ENCODE measurements at regions not wholly inside any gene's neighbourhood (a gene's known extent, or its start where the extent isn't known, plus 50 kb on each side); places are given as distances from the start of the nearest gene placed in this dataset.

DNA sequence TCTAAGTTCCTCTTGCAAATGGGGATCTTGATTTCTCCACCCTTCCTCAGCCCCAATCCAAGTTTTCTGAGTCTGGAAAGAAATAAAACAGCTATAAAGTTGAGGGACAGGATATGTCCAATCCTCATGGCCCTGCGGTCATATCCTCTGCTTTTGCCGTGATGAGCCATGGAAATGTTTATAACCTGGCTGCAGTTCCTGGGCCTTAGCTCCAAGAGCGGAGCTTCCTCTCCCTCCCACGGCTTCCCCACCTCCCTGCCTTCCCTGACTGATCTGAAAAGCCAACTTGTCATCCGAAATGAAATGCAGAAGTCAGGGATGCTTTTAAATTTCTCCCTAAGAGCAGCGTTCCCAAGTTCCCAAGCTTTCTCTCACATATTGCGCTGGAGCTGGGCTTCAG lies 221.5 kb upstream of the SFRP2 start:
- DNase-seq (ENCODE audit: low spot score) = no peak
- peaks cover 3% of the 10 kb centered on the region; the same call in 1 of the 3 replicates for H3K4me1 Mint-ChIP-seq
- no peaks in the 10 kb centered on the region for H3K27me3 ChIP-seq (ENCODE audit: insufficient read depth)
- no peak overlapping the region for H3K27ac Mint-ChIP-seq
- H3K27ac ChIP-seq (ENCODE audit: low read depth) = no peak overlapping the region
- H3K4me1 ChIP-seq (ENCODE audit: insufficient read depth) = no peaks in the 10 kb centered on the region
- peaks cover 6% of the 10 kb centered on the region for H3K27me3 Mint-ChIP-seq (ENCODE audit: insufficient read depth, low read depth, poor library complexity)
- H3F3A ChIP-seq (replicated peaks; ENCODE audit: low read depth) = no peaks in the 10 kb centered on the region
- no peak overlapping the region for H3K4me3 Mint-ChIP-seq
- TF ChIP-seq, protein P1, sequence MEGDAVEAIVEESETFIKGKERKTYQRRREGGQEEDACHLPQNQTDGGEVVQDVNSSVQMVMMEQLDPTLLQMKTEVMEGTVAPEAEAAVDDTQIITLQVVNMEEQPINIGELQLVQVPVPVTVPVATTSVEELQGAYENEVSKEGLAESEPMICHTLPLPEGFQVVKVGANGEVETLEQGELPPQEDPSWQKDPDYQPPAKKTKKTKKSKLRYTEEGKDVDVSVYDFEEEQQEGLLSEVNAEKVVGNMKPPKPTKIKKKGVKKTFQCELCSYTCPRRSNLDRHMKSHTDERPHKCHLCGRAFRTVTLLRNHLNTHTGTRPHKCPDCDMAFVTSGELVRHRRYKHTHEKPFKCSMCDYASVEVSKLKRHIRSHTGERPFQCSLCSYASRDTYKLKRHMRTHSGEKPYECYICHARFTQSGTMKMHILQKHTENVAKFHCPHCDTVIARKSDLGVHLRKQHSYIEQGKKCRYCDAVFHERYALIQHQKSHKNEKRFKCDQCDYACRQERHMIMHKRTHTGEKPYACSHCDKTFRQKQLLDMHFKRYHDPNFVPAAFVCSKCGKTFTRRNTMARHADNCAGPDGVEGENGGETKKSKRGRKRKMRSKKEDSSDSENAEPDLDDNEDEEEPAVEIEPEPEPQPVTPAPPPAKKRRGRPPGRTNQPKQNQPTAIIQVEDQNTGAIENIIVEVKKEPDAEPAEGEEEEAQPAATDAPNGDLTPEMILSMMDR (conservative IDR thresholded peaks at IDR 0.05; ENCODE audit: low read depth in 2 of 2) = no peak
- H3K4me2 ChIP-seq = no peak overlapping the region
- H3K36me3 ChIP-seq (ENCODE audit: insufficient read depth) = no peaks in the 10 kb centered on the region
- no peaks in the 10 kb centered on the region for H4K20me1 ChIP-seq (replicated peaks; ENCODE audit: insufficient read depth)
- H3K79me2 ChIP-seq (replicated peaks; ENCODE audit: insufficient read depth) = no peaks in the 10 kb centered on the region
- 0 out of 2 replicates have a peak, but pooled peaks cover 22% of the 10 kb centered on the region for H3K9me2 ChIP-seq (ENCODE audit: insufficient read depth)
- no peak overlapping the region for H3K4me3 ChIP-seq
- ATAC-seq = no peak
- no peaks in the 10 kb centered on the region; the same call in 2 of the 3 replicates for H3K9me3 Mint-ChIP-seq
- peak overlapping the region; percentile 72; the same call in 1 of the 2 replicates for H2AFZ ChIP-seq
- H3K36me3 Mint-ChIP-seq (ENCODE audit: low read depth) = no peaks in the 10 kb centered on the region

DNA sequence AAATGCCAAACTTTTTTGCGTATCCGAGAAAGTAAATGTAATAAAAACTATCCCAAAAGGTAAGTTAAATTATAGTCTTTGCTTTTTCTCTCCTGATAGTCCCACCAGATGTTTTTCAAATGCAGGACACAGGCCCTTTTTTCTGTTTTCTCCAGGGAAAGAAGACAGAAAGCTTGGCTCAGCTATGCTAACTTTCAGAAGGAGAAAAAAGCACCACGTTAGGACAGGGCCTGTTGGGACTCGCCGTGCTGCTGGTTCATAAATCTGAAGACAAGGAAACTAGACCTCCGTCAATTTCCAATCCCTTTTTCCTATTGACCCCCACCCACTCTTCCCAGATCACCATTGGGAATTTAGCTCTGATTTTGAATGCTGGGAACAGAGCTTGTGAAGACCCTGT lies 220.9 kb upstream of the SFRP2 start:
- Mint-ChIP-seq H3K27ac (no peak overlapping the region), H3K27me3 (ENCODE audit: insufficient read depth, low read depth, poor library complexity) (peaks cover 6% of the 10 kb centered on the region), H3K36me3 (ENCODE audit: low read depth) (no peaks in the 10 kb centered on the region), H3K4me1 (peaks cover 3% of the 10 kb centered on the region; the same call in 1 of the 3 replicates), H3K4me3 (no peak overlapping the region), H3K9me3 (no peaks in the 10 kb centered on the region; the same call in 2 of the 3 replicates)
- H3K4me1 ChIP-seq (ENCODE audit: insufficient read depth) = no peaks in the 10 kb centered on the region
- no peaks in the 10 kb centered on the region for H3K27me3 ChIP-seq (ENCODE audit: insufficient read depth)
- no peaks in the 10 kb centered on the region for H4K20me1 ChIP-seq (replicated peaks; ENCODE audit: insufficient read depth)
- H3F3A ChIP-seq (replicated peaks; ENCODE audit: low read depth) = no peaks in the 10 kb centered on the region
- H3K27ac ChIP-seq (ENCODE audit: low read depth) = no peak overlapping the region
- no peaks in the 10 kb centered on the region for H3K79me2 ChIP-seq (replicated peaks; ENCODE audit: insufficient read depth)
- no peak for ATAC-seq
- H2AFZ ChIP-seq = no peak overlapping the region; the same call in 1 of the 2 replicates
- H3K4me3 ChIP-seq = no peak overlapping the region
- H3K36me3 ChIP-seq (ENCODE audit: insufficient read depth) = no peaks in the 10 kb centered on the region
- H3K9me2 ChIP-seq (ENCODE audit: insufficient read depth) = 0 out of 2 replicates have a peak, but pooled peaks cover 22% of the 10 kb centered on the region
- no peak overlapping the region for H3K4me2 ChIP-seq
- DNase-seq (ENCODE audit: low spot score) = no peak
- TF ChIP-seq, protein P1 (conservative IDR thresholded peaks at IDR 0.05; ENCODE audit: low read depth in 2 of 2) = no peak
- TF ChIP-seq, protein P2, sequence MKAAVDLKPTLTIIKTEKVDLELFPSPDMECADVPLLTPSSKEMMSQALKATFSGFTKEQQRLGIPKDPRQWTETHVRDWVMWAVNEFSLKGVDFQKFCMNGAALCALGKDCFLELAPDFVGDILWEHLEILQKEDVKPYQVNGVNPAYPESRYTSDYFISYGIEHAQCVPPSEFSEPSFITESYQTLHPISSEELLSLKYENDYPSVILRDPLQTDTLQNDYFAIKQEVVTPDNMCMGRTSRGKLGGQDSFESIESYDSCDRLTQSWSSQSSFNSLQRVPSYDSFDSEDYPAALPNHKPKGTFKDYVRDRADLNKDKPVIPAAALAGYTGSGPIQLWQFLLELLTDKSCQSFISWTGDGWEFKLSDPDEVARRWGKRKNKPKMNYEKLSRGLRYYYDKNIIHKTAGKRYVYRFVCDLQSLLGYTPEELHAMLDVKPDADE (IDR thresholded peaks at IDR 0.05) = no peak
- no peak for TF ChIP-seq JUNB (IDR thresholded peaks at IDR 0.05; ENCODE audit: unreplicated experiment)
- TF ChIP-seq ZNF114 (CRISPR knock-in tag; IDR thresholded peaks at IDR 0.05) = no peak
- TF ChIP-seq ZNF331 (CRISPR knock-in tag; IDR thresholded peaks at IDR 0.05; ENCODE audit: low read depth) = no peak
- no peak for TF ChIP-seq CREB1 (CRISPR knock-in tag; IDR thresholded peaks at IDR 0.05; ENCODE audit: low read depth)
- TF ChIP-seq POLR2AphosphoS5 (IDR thresholded peaks at IDR 0.05; ENCODE audit: low read depth) = no peak
- TF ChIP-seq, protein P3, sequence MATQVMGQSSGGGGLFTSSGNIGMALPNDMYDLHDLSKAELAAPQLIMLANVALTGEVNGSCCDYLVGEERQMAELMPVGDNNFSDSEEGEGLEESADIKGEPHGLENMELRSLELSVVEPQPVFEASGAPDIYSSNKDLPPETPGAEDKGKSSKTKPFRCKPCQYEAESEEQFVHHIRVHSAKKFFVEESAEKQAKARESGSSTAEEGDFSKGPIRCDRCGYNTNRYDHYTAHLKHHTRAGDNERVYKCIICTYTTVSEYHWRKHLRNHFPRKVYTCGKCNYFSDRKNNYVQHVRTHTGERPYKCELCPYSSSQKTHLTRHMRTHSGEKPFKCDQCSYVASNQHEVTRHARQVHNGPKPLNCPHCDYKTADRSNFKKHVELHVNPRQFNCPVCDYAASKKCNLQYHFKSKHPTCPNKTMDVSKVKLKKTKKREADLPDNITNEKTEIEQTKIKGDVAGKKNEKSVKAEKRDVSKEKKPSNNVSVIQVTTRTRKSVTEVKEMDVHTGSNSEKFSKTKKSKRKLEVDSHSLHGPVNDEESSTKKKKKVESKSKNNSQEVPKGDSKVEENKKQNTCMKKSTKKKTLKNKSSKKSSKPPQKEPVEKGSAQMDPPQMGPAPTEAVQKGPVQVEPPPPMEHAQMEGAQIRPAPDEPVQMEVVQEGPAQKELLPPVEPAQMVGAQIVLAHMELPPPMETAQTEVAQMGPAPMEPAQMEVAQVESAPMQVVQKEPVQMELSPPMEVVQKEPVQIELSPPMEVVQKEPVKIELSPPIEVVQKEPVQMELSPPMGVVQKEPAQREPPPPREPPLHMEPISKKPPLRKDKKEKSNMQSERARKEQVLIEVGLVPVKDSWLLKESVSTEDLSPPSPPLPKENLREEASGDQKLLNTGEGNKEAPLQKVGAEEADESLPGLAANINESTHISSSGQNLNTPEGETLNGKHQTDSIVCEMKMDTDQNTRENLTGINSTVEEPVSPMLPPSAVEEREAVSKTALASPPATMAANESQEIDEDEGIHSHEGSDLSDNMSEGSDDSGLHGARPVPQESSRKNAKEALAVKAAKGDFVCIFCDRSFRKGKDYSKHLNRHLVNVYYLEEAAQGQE (IDR thresholded peaks at IDR 0.05; ENCODE audit: unreplicated experiment) = no peak
- TF ChIP-seq EZH2phosphoT487 (IDR thresholded peaks at IDR 0.05; ENCODE audit: unreplicated experiment) = no peak
- no peak for TF ChIP-seq NANOG (IDR thresholded peaks at IDR 0.05; ENCODE audit: borderline replicate concordance)
- no peak for TF ChIP-seq STAT1 (IDR thresholded peaks at IDR 0.05; ENCODE audit: unreplicated experiment)
- no peak for TF ChIP-seq EZH2 (IDR thresholded peaks at IDR 0.05; ENCODE audit: low read depth, unreplicated experiment)
